ES-I3 (cell line): ENCODE measurements at regions not wholly inside any gene's neighbourhood (a gene's known extent, or its start where the extent isn't known, plus 50 kb on each side); places are given as distances from the start of the nearest gene placed in this dataset.

Experiments used
- H3K36me3 ChIP-seq: 2 replicates; pipeline ENCODE4 v1.6.1; 2013; ENCODE audit warnings: mild to moderate bottlenecking, low read length, control low read depth, moderate library complexity; ENCODE audit not compliant: insufficient read depth
- H3K4me1 ChIP-seq: 2 replicates; pipeline ENCODE4 v1.6.1; 2013; ENCODE audit warnings: mild to moderate bottlenecking, control low read depth, low read length; ENCODE audit not compliant: insufficient read depth
- H3K9ac ChIP-seq: 2 replicates; pipeline ENCODE4 v1.6.1; 2013; ENCODE audit warnings: low read depth, mild to moderate bottlenecking, low read length, moderate library complexity
- H3K9me3 ChIP-seq: 2 replicates; pipeline ENCODE4 v1.6.1; 2013; ENCODE audit warnings: mild to moderate bottlenecking, low read length, moderate library complexity; ENCODE audit not compliant: control insufficient read depth, insufficient read depth

- no peaks in the 10 kb centered on the region for H3K9me3 ChIP-seq
- no peak overlapping the region for H3K9ac ChIP-seq
- H3K36me3 ChIP-seq, result no peaks in the 10 kb centered on the region
- H3K4me1 ChIP-seq, result no peaks in the 10 kb centered on the region
Observed at GRCh38 chr6:100259865-100260264, 204.9 kb downstream of the SIM1 start.

- H3K9me3 ChIP-seq, result no peaks in the 10 kb centered on the region
- no peak overlapping the region for H3K9ac ChIP-seq
- H3K36me3 ChIP-seq, result no peaks in the 10 kb centered on the region
- no peaks in the 10 kb centered on the region for H3K4me1 ChIP-seq
Observed at GRCh38 chr6:100258752-100259151, 206.0 kb downstream of the SIM1 start.

- Histone ChIP-seq H3K4me1 (no peaks in the 10 kb centered on the region), H3K36me3 (no peaks in the 10 kb centered on the region), H3K9me3 (no peaks in the 10 kb centered on the region), H3K9ac (no peak overlapping the region)
Observed at GRCh38 chr6:100257793-100258395, 206.8 kb downstream of the SIM1 start.

- Histone ChIP-seq H3K9me3 (no peaks in the 10 kb centered on the region), H3K36me3 (no peaks in the 10 kb centered on the region), H3K4me1 (no peaks in the 10 kb centered on the region), H3K9ac (no peak overlapping the region)
Observed at GRCh38 chr6:100255701-100256100, 209.0 kb downstream of the SIM1 start.

- H3K9me3 ChIP-seq, result no peaks in the 10 kb centered on the region
Observed at GRCh38 chr6:100247123-100247522, 217.6 kb downstream of the SIM1 start.

GRCh38 chr6:100246206-100246605 is 218.5 kb downstream of the SIM1 start:
- Histone ChIP-seq H3K36me3 (no peaks in the 10 kb centered on the region), H3K4me1 (peaks cover 4% of the 10 kb centered on the region; the same call in 1 of the 2 replicates), H3K9ac (no peak overlapping the region), H3K9me3 (no peaks in the 10 kb centered on the region)

More at GRCh38 chr6:100247123-100247522, 217.6 kb downstream of the SIM1 start:
- Histone ChIP-seq H3K4me1 (peaks cover 4% of the 10 kb centered on the region; the same call in 1 of the 2 replicates), H3K9ac (no peak overlapping the region), H3K36me3 (no peaks in the 10 kb centered on the region)

GRCh38 chr6:100240798-100241197 is 223.9 kb downstream of the SIM1 start:
- Histone ChIP-seq H3K9me3 (no peaks in the 10 kb centered on the region), H3K36me3 (no peaks in the 10 kb centered on the region), H3K9ac (no peak overlapping the region), H3K4me1 (peaks cover 4% of the 10 kb centered on the region; the same call in 1 of the 2 replicates)

GRCh38 chr6:100237821-100238220 is 226.9 kb downstream of the SIM1 start:
- H3K4me1 ChIP-seq, result peaks cover 9% of the 10 kb centered on the region; the same call in 1 of the 2 replicates
- no peak overlapping the region for H3K9ac ChIP-seq
- H3K36me3 ChIP-seq, result no peaks in the 10 kb centered on the region
- no peaks in the 10 kb centered on the region for H3K9me3 ChIP-seq

- no peaks in the 10 kb centered on the region for H3K9me3 ChIP-seq
- H3K36me3 ChIP-seq, result no peaks in the 10 kb centered on the region
- peaks cover 9% of the 10 kb centered on the region; the same call in 1 of the 2 replicates for H3K4me1 ChIP-seq
- H3K9ac ChIP-seq, result no peak overlapping the region
Observed at GRCh38 chr6:100236389-100236788, 228.3 kb downstream of the SIM1 start.

GRCh38 chr6:100235631-100236030 is 229.1 kb downstream of the SIM1 start:
- Histone ChIP-seq H3K4me1 (peaks cover 14% of the 10 kb centered on the region; the same call in 1 of the 2 replicates), H3K9me3 (no peaks in the 10 kb centered on the region), H3K9ac (no peak overlapping the region), H3K36me3 (no peaks in the 10 kb centered on the region)

- Histone ChIP-seq H3K4me1 (peaks cover 24% of the 10 kb centered on the region; the same call in 1 of the 2 replicates), H3K9me3 (no peaks in the 10 kb centered on the region), H3K9ac (no peak overlapping the region), H3K36me3 (no peaks in the 10 kb centered on the region)
Observed at GRCh38 chr6:100234625-100235024, 230.1 kb downstream of the SIM1 start.

GRCh38 chr6:100232781-100233573 is 231.7 kb downstream of the SIM1 start:
- Histone ChIP-seq H3K9me3 (no peaks in the 10 kb centered on the region), H3K4me1 (peaks cover 25% of the 10 kb centered on the region; the same call in 1 of the 2 replicates), H3K36me3 (no peaks in the 10 kb centered on the region), H3K9ac (no peak overlapping the region)

- peaks cover 21% of the 10 kb centered on the region; the same call in 1 of the 2 replicates for H3K4me1 ChIP-seq
- H3K9ac ChIP-seq, result no peak overlapping the region
- H3K36me3 ChIP-seq, result no peaks in the 10 kb centered on the region
Observed at GRCh38 chr6:100230953-100231316, 233.8 kb downstream of the SIM1 start.

GRCh38 chr6:100230115-100230952 is 234.4 kb downstream of the SIM1 start:
- no peaks in the 10 kb centered on the region for H3K9me3 ChIP-seq
- no peaks in the 10 kb centered on the region for H3K36me3 ChIP-seq
- H3K9ac ChIP-seq, result no peak overlapping the region
- H3K4me1 ChIP-seq, result peaks cover 18% of the 10 kb centered on the region; the same call in 1 of the 2 replicates

More at GRCh38 chr6:100230953-100231316, 233.8 kb downstream of the SIM1 start:
- no peaks in the 10 kb centered on the region for H3K9me3 ChIP-seq
